ENCODE measurements at regions not wholly inside any gene's neighbourhood (a gene's known extent, or its start where the extent isn't known, plus 50 kb on each side); places are given as distances from the start of the nearest gene placed in this dataset.

DNA sequence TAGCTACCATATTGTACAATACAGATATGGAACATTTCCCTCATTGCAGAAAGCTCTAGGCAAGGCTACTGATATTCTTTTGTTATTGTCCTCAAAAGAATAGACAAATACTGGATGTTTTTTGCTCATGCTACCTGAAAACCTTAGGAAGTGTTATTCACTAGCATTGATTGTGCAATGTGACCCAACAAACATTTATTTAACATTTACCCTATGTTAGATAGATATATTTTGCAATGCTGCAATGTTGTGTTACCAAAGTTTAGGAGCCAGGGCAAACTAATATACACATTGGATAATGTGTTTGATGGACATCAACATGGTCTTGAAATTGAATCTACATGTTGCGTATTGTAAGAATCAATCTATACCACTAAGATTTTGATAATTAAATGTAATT, 112.8 kb upstream of the CREB5 start:
- TF ChIP-seq, protein P1, sequence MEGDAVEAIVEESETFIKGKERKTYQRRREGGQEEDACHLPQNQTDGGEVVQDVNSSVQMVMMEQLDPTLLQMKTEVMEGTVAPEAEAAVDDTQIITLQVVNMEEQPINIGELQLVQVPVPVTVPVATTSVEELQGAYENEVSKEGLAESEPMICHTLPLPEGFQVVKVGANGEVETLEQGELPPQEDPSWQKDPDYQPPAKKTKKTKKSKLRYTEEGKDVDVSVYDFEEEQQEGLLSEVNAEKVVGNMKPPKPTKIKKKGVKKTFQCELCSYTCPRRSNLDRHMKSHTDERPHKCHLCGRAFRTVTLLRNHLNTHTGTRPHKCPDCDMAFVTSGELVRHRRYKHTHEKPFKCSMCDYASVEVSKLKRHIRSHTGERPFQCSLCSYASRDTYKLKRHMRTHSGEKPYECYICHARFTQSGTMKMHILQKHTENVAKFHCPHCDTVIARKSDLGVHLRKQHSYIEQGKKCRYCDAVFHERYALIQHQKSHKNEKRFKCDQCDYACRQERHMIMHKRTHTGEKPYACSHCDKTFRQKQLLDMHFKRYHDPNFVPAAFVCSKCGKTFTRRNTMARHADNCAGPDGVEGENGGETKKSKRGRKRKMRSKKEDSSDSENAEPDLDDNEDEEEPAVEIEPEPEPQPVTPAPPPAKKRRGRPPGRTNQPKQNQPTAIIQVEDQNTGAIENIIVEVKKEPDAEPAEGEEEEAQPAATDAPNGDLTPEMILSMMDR (IDR thresholded peaks at IDR 0.05; ENCODE audit: extremely low read depth, missing control alignments): no peak
- DNase-seq (ENCODE audit: low spot score): no peak

DNA sequence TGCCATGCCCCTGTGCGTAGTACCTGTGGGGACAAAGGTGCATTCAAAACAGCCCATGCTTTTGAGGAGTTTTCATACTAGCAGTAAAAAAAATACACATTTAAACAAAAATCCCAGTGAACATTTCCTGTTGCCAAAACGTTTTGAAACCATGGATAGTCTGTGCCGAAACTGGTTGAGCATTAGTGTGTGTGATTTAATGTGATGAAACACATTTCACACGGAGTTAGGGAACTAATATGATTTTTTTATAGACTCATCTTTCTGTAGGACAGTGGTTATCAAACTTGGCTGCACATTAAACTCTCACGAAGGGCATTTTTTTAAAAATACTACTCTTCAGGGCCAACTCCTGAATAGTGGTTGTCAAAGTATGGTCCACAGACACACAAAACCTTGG, 111.8 kb upstream of the CREB5 start:
- no peak for DNase-seq (ENCODE audit: low spot score)
- TF ChIP-seq, protein P1 (IDR thresholded peaks at IDR 0.05; ENCODE audit: extremely low read depth, missing control alignments): no peak

DNA sequence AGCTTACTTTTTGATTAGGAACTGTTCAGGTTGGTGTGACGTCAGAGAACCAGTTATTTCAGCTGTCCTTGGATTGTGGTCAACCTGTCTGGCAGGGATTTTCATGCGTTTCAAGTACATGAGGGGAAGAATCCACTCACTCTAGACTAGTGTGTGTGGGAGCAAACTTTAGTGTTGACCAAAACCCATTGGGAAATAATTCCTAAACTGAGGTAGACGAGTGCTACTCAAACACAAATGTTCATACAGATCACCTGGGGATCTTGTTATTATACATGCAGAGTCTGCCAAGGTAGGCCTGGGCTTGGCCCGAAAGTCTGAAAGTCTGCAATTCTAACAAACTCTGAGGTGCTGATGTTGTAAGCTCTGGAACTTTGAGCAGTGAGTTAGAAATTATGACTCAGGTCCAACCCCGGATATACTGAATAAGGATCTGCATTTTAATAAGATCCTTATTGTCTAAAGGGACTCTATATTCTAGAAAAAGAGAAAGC, 111.1 kb upstream of the CREB5 start:
- no peak for DNase-seq (ENCODE audit: low spot score)
- TF ChIP-seq, protein P1 (IDR thresholded peaks at IDR 0.05; ENCODE audit: extremely low read depth, missing control alignments): no peak

DNA sequence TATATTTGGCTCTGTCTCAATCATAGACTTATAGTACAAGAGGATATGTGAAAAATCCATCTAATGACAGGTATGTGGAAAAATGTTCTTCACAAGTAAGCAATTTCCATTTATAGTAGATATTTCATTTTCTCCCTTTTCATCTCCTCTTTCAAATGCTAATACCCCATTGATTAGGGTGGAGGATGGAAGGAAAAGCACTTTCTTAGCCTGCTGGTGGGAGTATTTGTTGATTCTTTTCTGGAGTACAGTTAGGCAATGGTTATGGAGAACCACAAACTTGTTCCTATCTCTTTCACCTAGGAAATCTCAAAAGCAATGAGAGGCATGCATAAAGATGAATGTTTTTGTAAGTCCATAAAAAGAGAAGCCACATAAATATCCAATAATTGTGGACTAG, 108.0 kb upstream of the CREB5 start:
- DNase-seq (ENCODE audit: low spot score): no peak
- TF ChIP-seq, protein P1 (IDR thresholded peaks at IDR 0.05; ENCODE audit: extremely low read depth, missing control alignments): no peak

DNA sequence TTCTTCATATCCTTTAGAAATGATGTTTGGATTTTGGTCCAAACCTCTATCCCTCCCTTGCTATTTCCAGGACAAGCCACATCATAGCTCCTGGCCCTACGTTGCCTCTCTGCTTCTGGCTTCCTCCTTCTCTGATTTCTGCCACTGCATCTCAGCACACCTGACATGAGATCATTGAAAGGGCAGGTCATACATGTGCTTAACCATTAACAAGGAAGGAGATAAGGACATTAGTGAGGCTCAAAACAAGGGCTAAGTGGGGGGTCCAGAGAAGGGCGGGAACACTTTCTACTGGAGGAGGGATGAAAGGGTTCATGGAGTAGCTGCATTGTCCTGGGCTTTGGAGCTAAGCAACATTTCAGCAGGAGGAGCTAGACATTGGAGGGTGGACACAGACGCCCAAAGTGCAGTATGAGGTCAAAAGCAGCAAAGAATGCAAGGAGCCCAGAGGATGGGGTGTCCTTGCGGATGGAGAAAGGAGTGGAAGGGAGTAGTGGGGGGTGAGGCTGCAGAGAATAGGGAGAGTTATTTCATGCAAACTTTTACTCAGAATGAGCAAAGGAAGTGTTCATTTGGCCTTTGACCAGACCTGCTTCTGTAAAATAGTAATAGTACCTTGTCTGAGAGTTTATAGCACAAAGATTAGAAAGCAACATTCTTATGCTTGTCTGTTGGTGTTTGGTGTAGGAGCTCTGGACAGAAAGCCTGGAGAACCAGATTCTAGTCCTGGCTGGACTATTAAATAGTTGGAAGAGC, 102.4 kb upstream of the CREB5 start:
- no peak for DNase-seq (ENCODE audit: low spot score)
- TF ChIP-seq, protein P1 (IDR thresholded peaks at IDR 0.05; ENCODE audit: extremely low read depth, missing control alignments): no peak

DNA sequence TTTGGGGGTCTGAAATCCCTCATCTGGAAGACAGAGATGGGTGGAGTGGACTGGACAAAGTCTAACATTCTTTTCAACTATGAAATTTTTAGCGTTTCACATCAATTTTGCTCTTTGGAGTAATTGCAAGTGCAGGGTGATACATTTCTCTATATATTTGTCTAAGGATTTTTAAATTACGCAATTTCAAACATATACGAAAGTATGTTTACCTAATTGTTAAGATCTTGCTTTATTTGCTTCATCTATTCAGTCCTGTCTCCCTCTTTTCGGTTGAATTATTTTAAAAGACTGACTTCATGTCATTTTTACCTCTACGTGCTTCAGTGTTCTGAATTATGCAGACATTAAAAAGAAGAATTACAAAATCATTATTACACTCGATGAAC, 101.9 kb upstream of the CREB5 start:
- TF ChIP-seq, protein P1 (IDR thresholded peaks at IDR 0.05; ENCODE audit: extremely low read depth, missing control alignments): no peak
- no peak for DNase-seq (ENCODE audit: low spot score)

DNA sequence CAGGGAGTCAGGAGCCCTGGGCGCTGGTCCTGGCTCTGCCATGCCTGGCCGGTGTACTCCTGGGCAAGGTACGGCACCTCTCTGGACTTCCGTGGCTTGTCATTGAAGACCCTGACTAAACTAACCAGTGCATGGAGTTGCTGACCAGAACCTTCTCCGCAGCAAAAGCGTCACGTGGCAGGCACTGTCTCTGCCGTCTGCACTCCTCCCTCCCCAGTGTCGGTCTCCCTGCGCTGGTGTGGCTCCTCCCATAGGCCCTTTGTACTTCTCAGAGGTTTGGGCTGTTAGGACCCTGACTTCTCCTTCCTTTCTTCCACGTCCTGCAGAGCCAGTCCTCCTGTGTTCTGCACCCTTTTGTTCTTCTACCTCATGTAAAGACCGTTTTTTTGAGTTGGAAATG, 100.6 kb upstream of the CREB5 start:
- no peak for DNase-seq (ENCODE audit: low spot score)
- TF ChIP-seq, protein P1 (IDR thresholded peaks at IDR 0.05; ENCODE audit: extremely low read depth, missing control alignments): no peak

Data from GM20000 (cell line).